DMS53 treated with DMSO at 0.1 percent for 48 hours (cell line): ENCODE measurements at regions not wholly inside any gene's neighbourhood (a gene's known extent, or its start where the extent isn't known, plus 50 kb on each side); places are given as distances from the start of the nearest gene placed in this dataset.

Experiments used
- DNase-seq: peaks from one replicate; lab custom pipeline; 2025; ENCODE audit not compliant: unreplicated experiment; lab: John Stamatoyannopoulos, UW

- no peak for DNase-seq
Observed at GRCh38 chr3:70571696-70572095, 259.3 kb upstream of the MDFIC2 start.

GRCh38 chr3:70570584-70570983 is 258.1 kb upstream of the MDFIC2 start:
- DNase-seq: no peak

GRCh38 chr3:70568626-70569025 is 256.2 kb upstream of the MDFIC2 start:
- DNase-seq: no peak

- no peak for DNase-seq
Observed at GRCh38 chr3:70565861-70566260, 253.4 kb upstream of the MDFIC2 start.

- no peak for DNase-seq
Observed at GRCh38 chr3:70564552-70564951, 252.1 kb upstream of the MDFIC2 start.

GRCh38 chr3:70561796-70562195 is 249.4 kb upstream of the MDFIC2 start:
- DNase-seq: no peak

- no peak for DNase-seq
Observed at GRCh38 chr3:70558956-70559355, 246.5 kb upstream of the MDFIC2 start.

- DNase-seq: no peak
Observed at GRCh38 chr3:70557976-70558375, 245.5 kb upstream of the MDFIC2 start.

GRCh38 chr3:70556056-70556455 is 243.6 kb upstream of the MDFIC2 start:
- no peak for DNase-seq

GRCh38 chr3:70554170-70554569 is 241.7 kb upstream of the MDFIC2 start:
- no peak for DNase-seq

GRCh38 chr3:70550723-70551319 is 238.4 kb upstream of the MDFIC2 start:
- DNase-seq: peak; percentile 2

GRCh38 chr3:70546679-70547078 is 234.2 kb upstream of the MDFIC2 start:
- no peak for DNase-seq

- no peak for DNase-seq
Observed at GRCh38 chr3:70543493-70543892, 231.1 kb upstream of the MDFIC2 start.

GRCh38 chr3:70539908-70540307 is 227.5 kb upstream of the MDFIC2 start:
- DNase-seq: no peak

GRCh38 chr3:70532806-70533205 is 220.4 kb upstream of the MDFIC2 start:
- no peak for DNase-seq

- no peak for DNase-seq
Observed at GRCh38 chr3:70531838-70532489, 219.5 kb upstream of the MDFIC2 start.

- no peak for DNase-seq
Observed at GRCh38 chr3:70531063-70531657, 218.7 kb upstream of the MDFIC2 start.

GRCh38 chr3:70530626-70531025 is 218.2 kb upstream of the MDFIC2 start:
- DNase-seq: no peak

GRCh38 chr3:70527026-70527425 is 214.6 kb upstream of the MDFIC2 start:
- DNase-seq: no peak

- DNase-seq: no peak
Observed at GRCh38 chr3:70519913-70520659, 207.6 kb upstream of the MDFIC2 start.

GRCh38 chr3:70519026-70519425 is 206.6 kb upstream of the MDFIC2 start:
- no peak for DNase-seq

GRCh38 chr3:70518356-70518755 is 205.9 kb upstream of the MDFIC2 start:
- no peak for DNase-seq
